Mesodermal cell (in vitro differentiated cells): ENCODE measurements at regions not wholly inside any gene's neighbourhood (a gene's known extent, or its start where the extent isn't known, plus 50 kb on each side); places are given as distances from the start of the nearest gene placed in this dataset.
"Not testable (repeated sequence)": the region's sequence is repeated elsewhere in the genome, so short reads cannot be mapped to it uniquely, and the experiment has no call there.

Experiments used
- H3K27ac ChIP-seq: 2 replicates; pipeline ENCODE4 v1.7.0; 2013; ENCODE audit warnings: mild to moderate bottlenecking, low read depth, low read length, moderate library complexity; ENCODE audit not compliant: severe bottlenecking
- H3K36me3 ChIP-seq: 2 replicates; pipeline ENCODE4 v1.7.1; 2013; ENCODE audit warnings: mild to moderate bottlenecking, low read length, moderate library complexity; ENCODE audit not compliant: control insufficient read depth, insufficient read depth
- H3K4me1 ChIP-seq: one replicate; pipeline ENCODE4 v1.7.1; 2013; ENCODE audit warnings: mild to moderate bottlenecking, low read length; ENCODE audit not compliant: insufficient read depth, control insufficient read depth, poor library complexity, severe bottlenecking
- H3K4me3 ChIP-seq: 2 replicates; pipeline ENCODE4 v1.7.0; 2013; ENCODE audit warnings: low read length, control low read depth, mild to moderate bottlenecking; ENCODE audit not compliant: insufficient read depth, poor library complexity, severe bottlenecking; ENCODE audit errors: extremely low read depth
- H3K9me3 ChIP-seq: 2 replicates; pipeline ENCODE4 v1.7.1; 2013; ENCODE audit warnings: mild to moderate bottlenecking, low read length, moderate library complexity; ENCODE audit not compliant: control insufficient read depth
- WGBS, 2 experiments: methylation state at CpG; one replicate each; pipeline ENCODE4 v1.1.5; 2013; ENCODE audit warnings: missing lambda C conversion rate in 2 of 2; ENCODE audit not compliant: insufficient coverage in 2 of 2; 5-methylcytosine and 5-hydroxymethylcytosine counted together

DNA sequence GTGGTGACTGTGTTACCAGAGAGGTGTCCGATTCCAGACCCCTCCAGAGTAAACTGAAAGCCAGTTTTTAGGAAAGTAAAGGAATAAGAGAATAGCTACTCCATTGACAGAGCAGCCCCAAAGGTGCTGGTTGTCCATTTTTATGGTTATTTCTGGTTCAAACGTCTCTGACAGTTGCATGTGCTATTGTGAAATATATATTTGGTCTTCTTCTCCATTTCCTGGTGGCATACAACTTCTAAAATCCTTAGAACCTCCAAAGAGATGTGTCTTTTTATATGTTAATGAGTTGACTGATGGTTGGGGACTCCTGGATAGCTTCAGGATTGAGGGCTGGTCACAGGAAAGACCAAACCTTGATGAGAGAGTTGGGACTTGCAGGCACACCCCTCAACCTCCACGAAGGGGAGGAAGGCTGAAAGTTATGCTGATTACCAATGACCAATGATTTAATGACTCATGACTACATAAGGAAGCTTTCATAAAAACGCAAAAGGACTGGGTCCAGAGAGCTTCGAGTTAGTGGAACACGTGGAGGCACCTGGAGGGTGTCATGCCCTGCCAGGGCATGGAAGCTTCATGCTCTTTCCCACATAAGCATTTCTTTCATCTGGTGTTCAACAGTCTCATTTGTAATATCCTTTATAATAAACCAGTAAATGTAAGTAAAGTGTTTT is 100.7 kb downstream of the SLC16A1 start:
- Histone ChIP-seq H3K4me1 (peaks cover 5% of the 10 kb centered on the region), H3K9me3 (no peaks in the 10 kb centered on the region), H3K4me3 (no peak overlapping the region), H3K27ac (no peak overlapping the region), H3K36me3 (no peaks in the 10 kb centered on the region)
- WGBS, 2 experiments = 53 to 76% methylated on average over 3 to 5 of the region's 6 CpGs

GRCh38 chr1:112854368-112854984 is 101.5 kb downstream of the SLC16A1 start:
- H3K4me1 ChIP-seq, H3K4me3 ChIP-seq, H3K9me3 ChIP-seq, H3K27ac ChIP-seq, H3K36me3 ChIP-seq: not testable (repeated sequence)
- 91 to 96% methylated on average over 6 to 18 of the region's 45 CpGs for WGBS, 2 experiments

GRCh38 chr1:112853915-112854314 is 102.1 kb downstream of the SLC16A1 start:
- H3K4me1 ChIP-seq, H3K4me3 ChIP-seq, H3K9me3 ChIP-seq, H3K36me3 ChIP-seq, H3K27ac ChIP-seq: not testable (repeated sequence)
- 100% methylated on average over 3 of the region's 8 CpGs for WGBS, 2 experiments

DNA sequence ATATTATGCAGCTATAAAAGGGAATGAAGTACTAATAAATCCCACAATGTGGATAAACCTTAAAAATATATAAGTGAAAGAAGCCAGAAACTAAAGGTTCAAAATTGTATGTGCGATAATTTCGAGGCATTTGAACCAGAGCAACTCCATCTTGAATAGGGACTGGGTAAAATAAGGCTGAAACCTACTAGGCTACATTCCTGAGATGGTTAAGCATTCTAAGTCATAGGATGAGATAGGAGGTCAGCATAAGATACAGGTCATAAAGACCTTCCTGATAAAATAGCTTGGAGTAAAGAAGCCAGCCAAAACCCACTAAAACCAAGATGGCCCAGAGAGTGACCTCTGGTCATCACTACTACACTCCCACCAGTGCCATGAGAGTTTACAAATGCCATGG is 103.1 kb downstream of the SLC16A1 start:
- Histone ChIP-seq H3K27ac (no peak overlapping the region), H3K4me1 (peaks cover 5% of the 10 kb centered on the region), H3K9me3 (no peaks in the 10 kb centered on the region), H3K4me3 (no peak overlapping the region), H3K36me3 (no peaks in the 10 kb centered on the region)
- 79 to 100% methylated on average over 2 of the region's 2 CpGs for WGBS, 2 experiments

DNA sequence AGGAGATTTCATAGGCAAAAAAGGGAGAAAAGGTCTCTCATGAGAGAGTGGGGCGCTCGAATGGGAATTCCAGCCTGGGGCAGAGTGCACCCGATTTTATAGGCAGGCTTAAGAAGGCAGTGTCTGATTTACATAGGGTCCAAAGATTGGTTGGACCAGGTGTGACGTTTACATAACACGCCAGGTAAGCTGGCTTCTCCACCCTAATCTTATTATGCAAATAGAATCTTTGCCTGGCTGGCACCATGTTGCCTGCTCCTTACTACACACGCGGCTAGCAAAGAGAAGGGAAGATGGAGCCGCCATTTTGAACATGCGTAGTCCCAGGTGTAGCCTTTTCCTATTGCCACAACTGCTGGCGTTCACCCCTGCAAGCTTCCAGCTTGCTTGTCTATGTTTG is 103.7 kb downstream of the SLC16A1 start:
- H3K4me3 ChIP-seq = no peak overlapping the region
- no peaks in the 10 kb centered on the region for H3K9me3 ChIP-seq
- no peaks in the 10 kb centered on the region for H3K36me3 ChIP-seq
- H3K27ac ChIP-seq = no peak overlapping the region
- peaks cover 5% of the 10 kb centered on the region for H3K4me1 ChIP-seq
- 94 to 96% methylated on average over 9 to 10 of the region's 10 CpGs for WGBS, 2 experiments

GRCh38 chr1:112850034-112850757 is 105.8 kb downstream of the SLC16A1 start:
- 66 to 79% methylated on average over 35 to 38 of the region's 40 CpGs for WGBS, 2 experiments
- no peak overlapping the region for H3K27ac ChIP-seq
- H3K4me3 ChIP-seq = peak overlapping the region; percentile 26

DNA sequence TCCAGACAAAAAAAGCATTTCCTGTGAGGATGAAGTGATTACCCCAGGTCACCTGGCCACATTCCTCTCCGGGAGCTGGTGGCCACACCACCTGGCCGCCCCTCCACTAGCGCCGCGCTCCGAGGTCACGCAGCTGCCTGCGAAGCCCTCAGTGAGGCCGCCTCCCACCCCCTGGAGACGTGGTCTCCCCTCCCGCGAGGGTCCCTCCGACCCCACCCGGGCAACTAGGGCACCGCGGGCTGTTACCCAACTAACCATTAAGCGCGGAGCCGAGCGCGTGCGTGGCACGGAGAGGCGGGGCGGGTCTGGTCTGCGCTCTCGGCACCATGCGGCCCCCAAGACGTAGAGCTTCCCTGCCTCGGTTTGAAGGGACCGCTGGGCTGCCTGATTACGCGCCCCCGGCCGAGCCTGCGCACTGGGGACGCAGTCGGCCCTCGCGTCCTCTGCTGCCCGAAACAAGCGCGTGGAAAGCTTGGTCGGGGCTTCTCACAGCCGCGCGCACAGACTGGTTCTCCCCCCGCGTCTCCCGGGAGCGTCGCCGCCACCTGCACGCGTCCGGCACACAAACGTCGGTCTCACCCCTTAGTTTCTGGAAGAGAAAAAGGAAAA is 106.5 kb downstream of the SLC16A1 start:
- Histone ChIP-seq H3K27ac (no peak overlapping the region), H3K9me3 (no peaks in the 10 kb centered on the region), H3K4me1 (peaks cover 5% of the 10 kb centered on the region), H3K36me3 (no peaks in the 10 kb centered on the region), H3K4me3 (peak overlapping the region; percentile 26)
- WGBS, 2 experiments = 41 to 67% methylated on average over 41 to 58 of the region's 58 CpGs

More at GRCh38 chr1:112850034-112850757, 105.8 kb downstream of the SLC16A1 start:
- Histone ChIP-seq H3K4me1 (peaks cover 5% of the 10 kb centered on the region), H3K9me3 (no peaks in the 10 kb centered on the region), H3K36me3 (no peaks in the 10 kb centered on the region)

DNA sequence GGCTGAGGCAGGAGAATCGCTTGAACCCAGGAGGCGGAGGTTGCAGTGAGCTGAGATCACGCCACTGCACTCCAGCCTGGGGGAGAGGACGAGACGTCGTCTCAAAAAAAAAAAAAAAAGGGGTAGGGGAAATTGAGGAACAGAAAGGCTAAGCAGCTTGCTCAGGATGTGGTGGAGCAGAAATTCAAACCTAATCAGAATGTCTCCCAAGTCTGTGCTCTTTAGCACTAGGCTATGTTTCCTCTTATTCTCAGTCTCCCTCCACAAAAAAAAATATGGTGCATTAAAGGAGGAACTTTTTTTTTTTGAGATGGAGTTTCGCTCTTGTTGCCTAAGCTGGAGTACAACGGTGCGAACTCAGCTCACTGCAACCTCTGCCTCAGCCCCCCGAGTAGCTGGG is 114.2 kb downstream of the SLC16A1 start:
- 79 to 87% methylated on average over 4 to 9 of the region's 10 CpGs for WGBS, 2 experiments
- no peaks in the 10 kb centered on the region for H3K36me3 ChIP-seq
- H3K9me3 ChIP-seq = no peaks in the 10 kb centered on the region
- no peak overlapping the region for H3K4me3 ChIP-seq
- H3K4me1 ChIP-seq = no peaks in the 10 kb centered on the region
- no peak overlapping the region for H3K27ac ChIP-seq

GRCh38 chr1:112840631-112841624 is 115.1 kb downstream of the SLC16A1 start:
- no peak overlapping the region for H3K27ac ChIP-seq
- H3K4me3 ChIP-seq = no peak overlapping the region
- no peaks in the 10 kb centered on the region for H3K9me3 ChIP-seq
- no peaks in the 10 kb centered on the region for H3K4me1 ChIP-seq
- no peaks in the 10 kb centered on the region for H3K36me3 ChIP-seq
- WGBS, 2 experiments = 75 to 89% methylated on average over 1 of the region's 7 CpGs

DNA sequence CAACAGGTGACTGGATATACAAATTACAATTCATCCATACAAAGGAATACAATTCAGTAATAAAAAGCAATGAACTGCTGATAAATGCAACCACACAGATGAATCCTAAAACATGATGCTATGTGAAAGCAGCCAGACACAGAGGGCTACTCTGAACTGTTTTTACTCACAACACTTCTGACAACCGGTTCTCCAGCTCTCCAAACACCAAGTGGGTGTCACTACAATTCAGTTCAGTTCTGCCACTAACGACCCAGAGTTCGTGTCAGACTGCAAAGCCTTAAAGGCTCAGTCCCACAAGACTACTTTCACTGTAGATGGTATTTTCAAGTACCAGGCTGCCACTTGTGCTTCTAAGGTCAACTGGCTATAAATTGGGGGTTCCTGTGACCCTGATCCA is 119.4 kb downstream of the SLC16A1 start:
- H3K9me3 ChIP-seq = no peaks in the 10 kb centered on the region
- 78 to 79% methylated on average over 3 of the region's 3 CpGs for WGBS, 2 experiments
- H3K4me1 ChIP-seq = no peaks in the 10 kb centered on the region

More for the DNA sequence above, 119.4 kb downstream of the SLC16A1 start:
- H3K27ac ChIP-seq = no peak overlapping the region
- no peaks in the 10 kb centered on the region for H3K36me3 ChIP-seq
- no peak overlapping the region for H3K4me3 ChIP-seq
